Ishikawa (cell line): ENCODE measurements at regions not wholly inside any gene's neighbourhood (a gene's known extent, or its start where the extent isn't known, plus 50 kb on each side); places are given as distances from the start of the nearest gene placed in this dataset.

ENCODE experiments used
- CEBPB ChIP-seq: IDR thresholded peaks from 2 replicates; pipeline ENCODE4 v1.6.1; 2012
- CREB1 ChIP-seq: IDR thresholded peaks from 2 replicates; pipeline ENCODE4 v1.6.1; 2012; ENCODE audit warnings: low read depth
- EP300 ChIP-seq: IDR thresholded peaks from 2 replicates; pipeline ENCODE4 v1.6.1; 2012; ENCODE audit warnings: borderline replicate concordance
- FOXM1 ChIP-seq: IDR thresholded peaks from 2 replicates; pipeline ENCODE4 v1.6.1; 2012; ENCODE audit warnings: low read depth, borderline replicate concordance
- MAX ChIP-seq: IDR thresholded peaks from 2 replicates; pipeline ENCODE4 v1.6.1; 2012
- NFIC ChIP-seq: IDR thresholded peaks from 2 replicates; pipeline ENCODE4 v1.6.1; 2012
- RAD21 ChIP-seq: IDR thresholded peaks from 2 replicates; pipeline ENCODE4 v1.6.1; 2012; ENCODE audit warnings: low read depth
- REST ChIP-seq: IDR thresholded peaks from 2 replicates; pipeline ENCODE4 v1.6.1; 2012; ENCODE audit warnings: low read depth, mild to moderate bottlenecking
- TAF1 ChIP-seq: IDR thresholded peaks from 2 replicates; pipeline ENCODE4 v1.6.1; 2012; ENCODE audit warnings: low read depth, mild to moderate bottlenecking
- TCF12 ChIP-seq: IDR thresholded peaks from 2 replicates; pipeline ENCODE4 v1.6.1; 2012; ENCODE audit warnings: low read depth
- USF1 ChIP-seq: IDR thresholded peaks from 2 replicates; pipeline ENCODE4 v1.6.1; 2012
- YY1 ChIP-seq: IDR thresholded peaks from 2 replicates; pipeline ENCODE4 v1.6.1; 2012; ENCODE audit warnings: low read depth

GRCh38 chr1:228798548-228798947 lies 63.3 kb downstream of the RHOU start:
- TF ChIP-seq EP300 = no peak
- no peak for TF ChIP-seq CREB1
- no peak for TF ChIP-seq MAX
- no peak for TF ChIP-seq REST
- TF ChIP-seq RAD21 = no peak
- no peak for TF ChIP-seq USF1
- TF ChIP-seq NFIC = no peak
- TF ChIP-seq TAF1 = no peak
- TF ChIP-seq CEBPB = no peak
- no peak for TF ChIP-seq YY1
- no peak for TF ChIP-seq FOXM1
- TF ChIP-seq TCF12 = no peak
